ENCODE measurements at regions not wholly inside any gene's neighbourhood (a gene's known extent, or its start where the extent isn't known, plus 50 kb on each side); places are given as distances from the start of the nearest gene placed in this dataset.

- H3K9me3 Mint-ChIP-seq = peaks cover 10 to 20% of the 10 kb centered on the region in 2 donors
- no peak for ATAC-seq (replicated peaks)
- no peaks in the 10 kb centered on the region for H3K4me1 Mint-ChIP-seq (ENCODE audit: low read depth in 2 of 2)
- H3K36me3 Mint-ChIP-seq (ENCODE audit: insufficient read depth) = no peaks in the 10 kb centered on the region
- no peaks in the 10 kb centered on the region for H3K27me3 Mint-ChIP-seq
- H3K4me3 Mint-ChIP-seq = no peak overlapping the region
- H3K27ac Mint-ChIP-seq = no peak overlapping the region
- no peak for DNase-seq
These were observed 1553.0 kb upstream of the PIK3C3 start for GRCh38 chr18:40402052-40402451.

GRCh38 chr18:40388121-40388520 lies 1566.9 kb upstream of the PIK3C3 start:
- peaks cover 1 to 11% of the 10 kb centered on the region in 2 donors for H3K9me3 Mint-ChIP-seq
- H3K27ac Mint-ChIP-seq = no peak overlapping the region
- DNase-seq (no peak), ATAC-seq (replicated peaks) (no peak)
- no peaks in the 10 kb centered on the region for H3K4me1 Mint-ChIP-seq (ENCODE audit: low read depth in 2 of 2)
- no peaks in the 10 kb centered on the region for H3K36me3 Mint-ChIP-seq (ENCODE audit: insufficient read depth)
- no peak overlapping the region for H3K4me3 Mint-ChIP-seq
- H3K27me3 Mint-ChIP-seq = no peaks in the 10 kb centered on the region

GRCh38 chr18:40387130-40387787 lies 1567.8 kb upstream of the PIK3C3 start:
- H3K4me1 Mint-ChIP-seq (ENCODE audit: low read depth in 2 of 2) = no peaks in the 10 kb centered on the region
- DNase-seq (no peak), ATAC-seq (replicated peaks) (no peak)
- H3K4me3 Mint-ChIP-seq = no peak overlapping the region
- H3K9me3 Mint-ChIP-seq = peaks cover 1 to 16% of the 10 kb centered on the region in 2 donors
- no peaks in the 10 kb centered on the region for H3K27me3 Mint-ChIP-seq
- no peaks in the 10 kb centered on the region for H3K36me3 Mint-ChIP-seq (ENCODE audit: insufficient read depth)
- no peak overlapping the region for H3K27ac Mint-ChIP-seq

- DNase-seq (no peak), ATAC-seq (replicated peaks) (no peak)
- peaks cover 1 to 16% of the 10 kb centered on the region in 2 donors for H3K9me3 Mint-ChIP-seq
- H3K36me3 Mint-ChIP-seq (ENCODE audit: insufficient read depth) = no peaks in the 10 kb centered on the region
- no peaks in the 10 kb centered on the region for H3K4me1 Mint-ChIP-seq (ENCODE audit: low read depth in 2 of 2)
- no peak overlapping the region for H3K27ac Mint-ChIP-seq
- no peak overlapping the region for H3K4me3 Mint-ChIP-seq
- H3K27me3 Mint-ChIP-seq = no peaks in the 10 kb centered on the region
These were observed 1572.8 kb upstream of the PIK3C3 start for GRCh38 chr18:40382197-40382596.

DNA sequence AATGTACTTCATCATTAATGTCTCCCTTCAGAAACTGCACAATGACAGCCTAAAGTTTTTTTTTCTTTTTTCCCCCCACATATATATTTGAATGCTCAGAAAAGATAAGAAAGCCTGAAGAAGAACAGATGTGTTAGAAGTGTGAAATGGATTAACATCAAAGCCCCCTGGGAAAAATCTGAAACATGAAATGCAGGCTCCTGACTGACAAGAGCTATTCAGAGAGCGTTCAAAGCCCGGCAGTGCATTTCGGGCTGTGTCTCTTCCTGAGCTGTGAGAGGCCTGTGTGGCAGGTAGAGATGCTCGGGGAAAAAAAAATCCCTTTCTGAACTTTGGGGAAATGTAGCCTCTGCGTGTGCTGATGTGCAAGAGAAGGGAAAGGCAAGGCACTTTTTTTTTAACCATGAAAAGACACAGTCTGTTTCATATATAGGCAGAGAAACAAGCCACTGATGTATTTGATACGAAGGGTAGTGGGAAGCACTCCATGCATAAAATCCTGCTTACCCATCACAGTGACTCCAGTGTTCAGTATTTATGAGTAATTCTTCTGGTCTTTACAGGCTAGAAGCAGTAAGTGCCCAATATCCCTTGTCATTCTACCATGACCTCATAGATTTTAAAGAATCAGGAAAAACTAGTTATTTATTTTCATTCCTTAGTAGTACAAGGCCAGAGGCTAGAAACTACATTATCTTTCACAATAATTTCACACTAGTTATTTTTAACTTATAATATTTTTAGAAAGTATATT lies 1574.2 kb upstream of the PIK3C3 start:
- peaks cover 3 to 16% of the 10 kb centered on the region in 2 donors for H3K9me3 Mint-ChIP-seq
- no peak overlapping the region for H3K27ac Mint-ChIP-seq
- H3K4me1 Mint-ChIP-seq (ENCODE audit: low read depth in 2 of 2) = no peaks in the 10 kb centered on the region
- no peaks in the 10 kb centered on the region for H3K27me3 Mint-ChIP-seq
- H3K4me3 Mint-ChIP-seq = no peak overlapping the region
- no peak for ATAC-seq (replicated peaks)
- no peak for DNase-seq
- no peaks in the 10 kb centered on the region for H3K36me3 Mint-ChIP-seq (ENCODE audit: insufficient read depth)

GRCh38 chr18:40375837-40376236 lies 1579.2 kb upstream of the PIK3C3 start:
- Mint-ChIP-seq H3K4me1 (ENCODE audit: low read depth in 2 of 2) (no peaks in the 10 kb centered on the region), H3K27me3 (no peaks in the 10 kb centered on the region), H3K27ac (no peak overlapping the region), H3K9me3 (peaks cover 0 to 6% of the 10 kb centered on the region in 2 donors), H3K36me3 (ENCODE audit: insufficient read depth) (no peaks in the 10 kb centered on the region), H3K4me3 (no peak overlapping the region)
- DNase-seq = no peak
- no peak for ATAC-seq (replicated peaks)

- Mint-ChIP-seq H3K4me3 (no peak overlapping the region), H3K9me3 (peaks cover 0 to 11% of the 10 kb centered on the region in 2 donors), H3K27me3 (no peaks in the 10 kb centered on the region), H3K27ac (no peak overlapping the region), H3K4me1 (ENCODE audit: low read depth in 2 of 2) (no peaks in the 10 kb centered on the region), H3K36me3 (ENCODE audit: insufficient read depth) (no peaks in the 10 kb centered on the region)
- no peak for ATAC-seq (replicated peaks)
- no peak for DNase-seq
These were observed 1583.4 kb upstream of the PIK3C3 start for GRCh38 chr18:40371673-40372072.

DNA sequence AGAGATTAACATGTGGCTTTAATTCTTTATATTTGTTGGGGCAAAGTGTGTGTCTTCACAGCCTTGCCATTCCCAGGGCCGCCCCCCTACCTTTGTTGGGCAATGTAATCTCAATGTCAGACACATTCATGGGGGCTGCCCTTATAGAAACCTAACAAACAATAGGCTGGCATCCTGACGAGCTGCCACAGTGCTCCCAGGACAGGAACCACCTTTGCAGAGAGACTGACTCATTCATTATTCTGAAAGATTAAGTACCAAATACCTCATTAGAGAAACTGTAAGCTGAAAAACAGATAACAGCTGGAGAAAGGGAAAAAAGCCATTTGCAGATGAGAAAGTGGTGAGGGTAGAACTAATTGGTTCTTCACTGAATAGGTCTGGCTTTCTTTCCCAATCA lies 1587.5 kb upstream of the PIK3C3 start:
- Mint-ChIP-seq H3K27ac (no peak overlapping the region), H3K36me3 (ENCODE audit: insufficient read depth) (no peaks in the 10 kb centered on the region), H3K4me1 (ENCODE audit: low read depth in 2 of 2) (no peaks in the 10 kb centered on the region), H3K4me3 (no peak overlapping the region), H3K9me3 (peaks cover 0 to 10% of the 10 kb centered on the region in 2 donors), H3K27me3 (no peaks in the 10 kb centered on the region)
- DNase-seq (no peak), ATAC-seq (replicated peaks) (no peak)

DNA sequence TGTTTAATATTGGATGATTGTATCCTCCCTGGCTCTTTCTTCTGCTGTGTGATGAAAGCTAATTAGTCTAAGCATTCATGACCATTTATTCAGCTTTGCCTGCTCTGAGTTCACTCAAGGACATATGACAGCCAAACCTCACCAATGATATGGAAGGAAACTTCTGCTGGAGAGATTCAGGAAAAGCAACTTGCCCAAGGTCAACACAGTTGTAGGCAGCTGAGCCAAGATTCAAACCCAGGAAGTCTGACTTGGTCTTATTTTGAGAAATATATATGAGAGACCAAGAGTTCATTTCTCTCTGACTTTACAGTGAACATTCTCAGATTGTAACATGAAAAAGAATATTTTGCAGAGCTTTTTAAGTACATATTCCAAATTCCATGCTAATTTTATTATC lies 1588.5 kb upstream of the PIK3C3 start:
- H3K9me3 Mint-ChIP-seq = peaks cover 0 to 6% of the 10 kb centered on the region in 2 donors
- no peak for DNase-seq
- ATAC-seq (replicated peaks) = no peak

GRCh38 chr18:40365526-40365925 lies 1589.5 kb upstream of the PIK3C3 start:
- H3K4me1 Mint-ChIP-seq (ENCODE audit: low read depth in 2 of 2) = no peaks in the 10 kb centered on the region
- ATAC-seq (replicated peaks) (no peak), DNase-seq (no peak)
- no peak overlapping the region for H3K4me3 Mint-ChIP-seq
- H3K27ac Mint-ChIP-seq = no peak overlapping the region
- H3K36me3 Mint-ChIP-seq (ENCODE audit: insufficient read depth) = no peaks in the 10 kb centered on the region
- H3K27me3 Mint-ChIP-seq = no peaks in the 10 kb centered on the region
- H3K9me3 Mint-ChIP-seq = peaks cover 0 to 4% of the 10 kb centered on the region in 2 donors

More for the DNA sequence above, 1588.5 kb upstream of the PIK3C3 start:
- Mint-ChIP-seq H3K36me3 (ENCODE audit: insufficient read depth) (no peaks in the 10 kb centered on the region), H3K4me1 (ENCODE audit: low read depth in 2 of 2) (no peaks in the 10 kb centered on the region), H3K27me3 (no peaks in the 10 kb centered on the region), H3K27ac (no peak overlapping the region), H3K4me3 (no peak overlapping the region)

- H3K4me3 Mint-ChIP-seq = no peak overlapping the region
- H3K36me3 Mint-ChIP-seq (ENCODE audit: insufficient read depth) = no peaks in the 10 kb centered on the region
- H3K4me1 Mint-ChIP-seq (ENCODE audit: low read depth in 2 of 2) = no peaks in the 10 kb centered on the region
- H3K27me3 Mint-ChIP-seq = no peaks in the 10 kb centered on the region
- peaks cover 0 to 7% of the 10 kb centered on the region in 2 donors for H3K9me3 Mint-ChIP-seq
- ATAC-seq (replicated peaks) (no peak), DNase-seq (no peak)
- H3K27ac Mint-ChIP-seq = no peak overlapping the region
These were observed 1594.5 kb upstream of the PIK3C3 start for GRCh38 chr18:40360558-40360957.

- H3K4me1 Mint-ChIP-seq (ENCODE audit: low read depth in 2 of 2) = no peaks in the 10 kb centered on the region
These were observed 1597.5 kb upstream of the PIK3C3 start for GRCh38 chr18:40357536-40357935.

DNA sequence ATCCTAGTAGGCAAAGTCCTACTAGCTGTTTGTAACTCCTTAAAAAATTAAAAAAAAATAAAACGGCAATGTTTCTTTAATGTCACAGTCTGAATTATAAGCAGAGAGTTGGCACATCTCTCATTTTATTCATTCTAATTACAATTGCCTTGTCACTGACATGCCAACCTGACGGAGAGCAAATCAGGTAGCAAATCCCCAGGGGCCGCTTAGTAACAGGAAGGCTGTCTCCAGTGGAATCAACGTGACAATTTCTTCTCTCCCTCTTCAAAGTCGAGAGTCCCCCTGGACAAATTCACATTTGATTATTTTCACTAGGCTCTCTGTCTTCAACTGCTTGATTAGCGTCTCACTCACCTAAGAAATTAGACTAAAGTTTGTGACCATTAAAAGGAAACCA lies 1598.9 kb upstream of the PIK3C3 start:
- Mint-ChIP-seq H3K4me1 (ENCODE audit: low read depth in 2 of 2) (no peaks in the 10 kb centered on the region), H3K36me3 (ENCODE audit: insufficient read depth) (no peaks in the 10 kb centered on the region), H3K9me3 (peaks cover 2 to 7% of the 10 kb centered on the region in 2 donors), H3K27me3 (no peaks in the 10 kb centered on the region), H3K4me3 (no peak overlapping the region), H3K27ac (no peak overlapping the region)
- DNase-seq (no peak), ATAC-seq (replicated peaks) (no peak)

More at GRCh38 chr18:40357536-40357935, 1597.5 kb upstream of the PIK3C3 start:
- ATAC-seq (replicated peaks) (no peak), DNase-seq (no peak)
- Mint-ChIP-seq H3K27ac (no peak overlapping the region), H3K27me3 (no peaks in the 10 kb centered on the region), H3K36me3 (ENCODE audit: insufficient read depth) (no peaks in the 10 kb centered on the region), H3K9me3 (peaks cover 0 to 7% of the 10 kb centered on the region in 2 donors), H3K4me3 (no peak overlapping the region)

DNA sequence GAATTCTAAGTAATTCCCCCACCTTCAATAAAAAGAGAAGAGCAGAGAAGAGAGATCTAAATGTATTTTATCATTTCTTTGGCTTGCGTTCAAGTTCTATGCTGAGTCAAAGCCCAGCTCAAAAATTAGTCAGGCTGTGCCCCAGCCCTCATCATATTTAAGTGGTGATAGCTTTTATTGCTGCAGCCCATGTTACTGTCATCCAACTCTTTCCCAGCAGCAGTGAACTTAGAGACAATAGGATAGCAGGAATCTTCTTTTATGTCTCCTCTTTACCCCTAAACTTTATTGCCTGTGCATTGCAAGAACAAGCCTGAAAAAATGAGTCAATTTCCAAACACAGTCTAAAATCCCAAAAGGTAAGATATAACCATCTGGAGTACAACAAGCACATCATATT lies 1599.3 kb upstream of the PIK3C3 start:
- DNase-seq (no peak), ATAC-seq (replicated peaks) (no peak)
- Mint-ChIP-seq H3K4me3 (no peak overlapping the region), H3K4me1 (ENCODE audit: low read depth in 2 of 2) (no peaks in the 10 kb centered on the region), H3K27me3 (no peaks in the 10 kb centered on the region), H3K9me3 (peaks cover 5 to 7% of the 10 kb centered on the region in 2 donors), H3K36me3 (ENCODE audit: insufficient read depth) (no peaks in the 10 kb centered on the region), H3K27ac (no peak overlapping the region)
